GM12874 (cell line): ENCODE measurements at regions not wholly inside any gene's neighbourhood (a gene's known extent, or its start where the extent isn't known, plus 50 kb on each side); places are given as distances from the start of the nearest gene placed in this dataset.

Experiments used
- TF ChIP-seq, protein P1 (sequence below): IDR thresholded peaks from 2 replicates; pipeline ENCODE4 v1.5.1; 2011; ENCODE audit warnings: low read depth, mild to moderate bottlenecking, control low read depth, low read length, moderate library complexity; ENCODE audit not compliant: insufficient read depth

DNA sequence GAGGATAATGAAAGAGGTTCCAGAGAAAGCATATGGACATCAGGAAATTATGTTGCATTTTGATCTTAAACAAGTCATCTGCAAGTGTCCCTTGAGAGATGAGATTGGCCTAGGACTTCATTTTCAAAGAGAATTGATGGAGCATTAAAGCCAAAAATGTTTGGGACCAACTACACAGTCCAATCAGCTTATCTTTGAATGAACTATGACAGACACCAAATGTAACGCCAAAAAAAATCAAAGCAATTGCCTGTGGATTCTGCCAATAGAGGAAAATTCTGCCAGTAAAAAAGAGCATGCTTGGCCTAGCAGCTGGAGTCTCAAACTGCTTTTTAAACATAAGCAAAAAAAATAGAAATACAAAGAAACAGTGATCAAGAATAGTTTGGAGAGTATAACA, 594.5 kb upstream of the CHAC2 start:
- TF ChIP-seq, protein P1, sequence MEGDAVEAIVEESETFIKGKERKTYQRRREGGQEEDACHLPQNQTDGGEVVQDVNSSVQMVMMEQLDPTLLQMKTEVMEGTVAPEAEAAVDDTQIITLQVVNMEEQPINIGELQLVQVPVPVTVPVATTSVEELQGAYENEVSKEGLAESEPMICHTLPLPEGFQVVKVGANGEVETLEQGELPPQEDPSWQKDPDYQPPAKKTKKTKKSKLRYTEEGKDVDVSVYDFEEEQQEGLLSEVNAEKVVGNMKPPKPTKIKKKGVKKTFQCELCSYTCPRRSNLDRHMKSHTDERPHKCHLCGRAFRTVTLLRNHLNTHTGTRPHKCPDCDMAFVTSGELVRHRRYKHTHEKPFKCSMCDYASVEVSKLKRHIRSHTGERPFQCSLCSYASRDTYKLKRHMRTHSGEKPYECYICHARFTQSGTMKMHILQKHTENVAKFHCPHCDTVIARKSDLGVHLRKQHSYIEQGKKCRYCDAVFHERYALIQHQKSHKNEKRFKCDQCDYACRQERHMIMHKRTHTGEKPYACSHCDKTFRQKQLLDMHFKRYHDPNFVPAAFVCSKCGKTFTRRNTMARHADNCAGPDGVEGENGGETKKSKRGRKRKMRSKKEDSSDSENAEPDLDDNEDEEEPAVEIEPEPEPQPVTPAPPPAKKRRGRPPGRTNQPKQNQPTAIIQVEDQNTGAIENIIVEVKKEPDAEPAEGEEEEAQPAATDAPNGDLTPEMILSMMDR, result no peak

DNA sequence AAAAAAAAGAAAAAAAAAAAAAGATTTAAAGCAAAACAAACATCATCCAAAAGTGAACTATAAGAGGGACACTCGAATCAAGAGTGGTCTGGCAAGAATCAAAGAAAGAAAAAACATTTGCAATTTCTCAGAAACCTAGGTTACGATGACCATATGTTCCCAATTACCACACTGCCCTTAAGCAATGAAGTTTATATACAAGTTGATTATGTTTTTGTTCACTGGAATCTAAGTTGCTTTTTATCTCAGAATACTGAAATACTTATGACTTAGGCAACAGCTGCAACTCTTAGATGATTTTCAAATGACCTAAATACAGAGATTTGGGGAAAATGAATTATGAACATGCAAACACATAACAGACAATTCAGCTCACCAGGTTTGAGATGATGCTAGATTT, 597.1 kb upstream of the CHAC2 start:
- TF ChIP-seq, protein P1, result no peak

DNA sequence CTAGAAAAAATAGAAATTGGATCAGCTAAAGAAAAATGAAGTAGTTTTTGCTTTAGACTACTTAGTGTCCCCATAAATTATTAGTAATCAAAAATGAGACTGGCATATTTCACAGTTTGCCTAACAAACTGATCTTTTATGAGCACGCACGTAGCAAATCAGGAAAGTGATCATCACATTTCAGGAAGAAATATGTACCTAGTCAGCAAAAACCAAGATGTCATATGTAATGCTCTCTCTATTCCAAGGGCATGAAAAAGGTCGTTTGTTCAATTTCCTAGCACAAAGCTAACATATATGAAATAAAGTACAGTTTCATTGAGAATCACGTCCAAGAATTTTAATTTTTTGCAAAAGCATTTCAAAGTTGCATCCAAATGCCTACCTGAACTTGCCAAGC, 600.4 kb upstream of the CHAC2 start:
- TF ChIP-seq, protein P1, result no peak

DNA sequence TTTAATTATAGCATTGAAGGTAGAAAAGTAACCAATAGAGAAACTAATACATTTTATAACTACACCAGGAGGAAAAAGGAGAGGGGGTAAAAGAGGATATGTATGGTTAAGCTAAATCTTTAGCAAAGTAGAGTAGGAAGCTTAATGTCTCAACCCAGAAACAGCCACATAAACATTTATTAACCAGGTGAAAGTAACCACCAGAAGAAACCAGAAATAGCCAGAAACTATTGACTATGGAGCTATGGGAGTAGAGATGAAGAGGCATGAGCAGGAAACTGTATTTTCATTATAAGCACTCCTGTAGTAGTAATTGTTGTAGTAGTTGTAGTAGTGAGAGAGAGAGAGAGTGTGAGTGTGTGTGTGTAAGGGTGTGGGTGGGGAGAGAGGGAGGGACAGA, 617.5 kb upstream of the CHAC2 start:
- TF ChIP-seq, protein P1, result no peak

DNA sequence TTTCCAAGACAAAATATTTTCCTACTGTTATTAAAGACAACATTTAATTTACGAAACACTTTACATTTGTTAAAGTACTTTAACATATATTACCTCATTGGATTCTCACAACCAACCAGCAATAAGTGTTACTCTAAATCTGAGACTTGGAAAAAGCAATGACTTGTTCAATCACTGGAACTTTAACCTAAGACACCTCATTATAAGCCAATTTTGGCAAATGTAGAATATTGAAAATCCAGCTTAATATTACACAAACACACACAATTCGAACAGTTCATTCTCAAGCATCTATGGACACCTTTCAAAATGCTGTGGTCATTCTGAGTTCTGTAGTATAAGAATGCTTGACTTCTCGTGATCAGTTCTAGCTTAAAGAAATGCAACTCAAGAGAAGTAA, 619.4 kb upstream of the CHAC2 start:
- TF ChIP-seq, protein P1, result no peak

DNA sequence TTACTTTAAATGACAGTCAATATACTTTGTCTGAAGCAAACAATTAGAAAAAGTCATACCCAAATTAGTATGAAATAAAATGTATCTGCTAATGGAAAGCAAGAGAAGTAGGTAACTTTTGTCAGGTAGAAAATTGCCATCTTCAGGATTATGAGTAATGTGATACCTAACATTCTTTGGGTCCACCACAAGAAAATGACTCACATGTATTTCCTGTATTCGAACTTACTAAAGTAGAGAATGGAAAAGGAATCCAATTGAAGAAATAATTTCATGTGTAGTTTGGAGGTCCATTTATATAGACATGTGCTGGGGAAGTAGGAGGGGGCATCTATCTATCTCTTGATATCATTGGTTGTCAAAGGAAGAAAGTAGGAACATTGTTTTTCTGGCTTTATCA, 636.2 kb upstream of the CHAC2 start:
- TF ChIP-seq, protein P1, result no peak

DNA sequence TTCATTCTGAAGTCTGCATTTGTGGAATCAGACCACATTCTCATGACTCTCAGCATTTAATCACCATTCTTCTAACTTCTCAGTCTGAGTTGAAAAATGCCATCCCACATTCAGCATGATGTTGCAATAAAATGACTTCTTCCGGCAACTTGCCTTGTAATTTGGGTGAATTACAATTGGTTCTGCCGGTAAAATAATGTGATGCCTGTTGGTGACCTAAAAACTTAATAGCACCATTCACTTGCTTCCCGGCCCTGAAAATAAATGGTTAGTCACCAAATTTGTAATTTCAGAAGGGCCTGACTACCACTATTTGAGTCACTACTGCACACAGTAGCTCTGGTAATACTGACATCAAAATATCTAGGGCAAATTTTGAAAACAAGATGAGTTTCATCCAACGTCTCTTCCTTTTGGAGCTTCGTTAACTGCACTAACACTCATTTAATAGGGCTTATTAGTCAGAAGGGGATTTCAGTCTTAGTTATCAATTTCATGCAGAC, 637.1 kb upstream of the CHAC2 start:
- TF ChIP-seq, protein P1, result no peak

DNA sequence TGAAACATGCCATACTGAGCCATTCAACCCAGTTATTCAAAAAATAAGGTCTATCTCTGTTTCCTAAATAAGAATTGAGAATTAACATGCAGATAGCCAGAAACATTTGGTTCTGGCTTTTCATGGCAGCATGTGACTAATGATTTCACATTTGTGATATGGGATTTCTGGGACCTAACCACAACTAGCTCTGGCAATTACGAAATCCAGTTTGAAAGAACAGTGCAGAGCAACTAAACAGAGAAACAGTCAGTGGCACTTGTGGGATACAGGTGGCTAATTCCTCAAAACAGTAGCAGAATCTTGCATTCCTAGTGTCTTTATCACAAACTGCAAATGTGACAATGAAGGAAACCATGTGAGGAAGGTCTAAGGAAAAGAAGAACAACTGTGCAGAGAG, 637.8 kb upstream of the CHAC2 start:
- TF ChIP-seq, protein P1, result no peak
